Keratinocyte (primary cell): ENCODE measurements at regions not wholly inside any gene's neighbourhood (a gene's known extent, or its start where the extent isn't known, plus 50 kb on each side); places are given as distances from the start of the nearest gene placed in this dataset.

Experiments
- EZH2 ChIP-seq: IDR thresholded peaks from one replicate; pipeline ENCODE4 v1.6.1; 2012; ENCODE audit warnings: inconsistent platforms, mild to moderate bottlenecking, low read length, moderate library complexity
- TF ChIP-seq, protein P1 (sequence below), 3 experiments: IDR thresholded peaks in 1 of 3; conservative IDR thresholded peaks in 1 of 3; optimal IDR thresholded peaks in 1 of 3; 2 replicates in 2 of 3; 3 replicates in 1 of 3; pipeline versions ENCODE3 to v1.5.1; 2011; ENCODE audit warnings: low read length in 3 of 3, mild to moderate bottlenecking in 3 of 3, moderate library complexity in 2 of 3, control low read depth in 1 of 3, inconsistent platforms in 1 of 3; ENCODE audit not compliant: insufficient read depth in 2 of 3; ENCODE audit errors: extremely low read depth in 1 of 3

DNA sequence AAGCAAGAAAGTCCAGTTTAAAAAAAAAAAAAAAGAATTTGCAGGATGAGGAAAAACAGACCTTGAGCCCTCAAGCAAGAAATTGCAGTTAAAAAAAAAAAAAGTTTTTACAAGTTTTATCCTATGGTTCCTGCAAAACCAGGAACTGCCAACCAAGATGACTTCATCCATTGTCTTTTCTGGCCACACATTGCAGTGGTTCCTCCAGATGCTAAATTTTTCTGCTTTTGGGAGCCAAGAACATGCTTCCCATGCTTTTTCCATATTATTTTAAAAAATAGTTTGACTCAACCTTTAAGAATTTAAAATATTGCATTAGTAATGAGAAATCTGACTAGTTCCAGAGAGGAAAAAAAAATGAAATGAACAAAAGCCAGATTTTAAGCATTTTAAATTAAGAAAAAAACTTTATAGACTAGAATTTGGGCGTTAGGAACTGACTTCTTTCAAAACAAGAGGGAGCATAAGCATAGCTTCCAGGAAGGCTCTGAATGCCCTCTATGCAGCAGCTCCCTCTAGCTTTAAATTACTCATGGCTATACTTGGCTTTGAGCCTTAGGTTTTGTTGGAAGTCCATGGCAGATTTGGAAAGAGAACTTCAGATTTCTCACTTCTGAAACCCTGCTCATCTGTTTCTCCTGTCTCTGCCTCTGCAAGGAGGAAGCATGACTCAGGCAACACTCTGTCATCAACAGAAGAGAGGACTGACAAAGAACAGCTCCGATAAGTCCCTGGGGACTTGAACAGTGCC lies 124.5 kb downstream of the GPR65 start:
- TF ChIP-seq, protein P1, sequence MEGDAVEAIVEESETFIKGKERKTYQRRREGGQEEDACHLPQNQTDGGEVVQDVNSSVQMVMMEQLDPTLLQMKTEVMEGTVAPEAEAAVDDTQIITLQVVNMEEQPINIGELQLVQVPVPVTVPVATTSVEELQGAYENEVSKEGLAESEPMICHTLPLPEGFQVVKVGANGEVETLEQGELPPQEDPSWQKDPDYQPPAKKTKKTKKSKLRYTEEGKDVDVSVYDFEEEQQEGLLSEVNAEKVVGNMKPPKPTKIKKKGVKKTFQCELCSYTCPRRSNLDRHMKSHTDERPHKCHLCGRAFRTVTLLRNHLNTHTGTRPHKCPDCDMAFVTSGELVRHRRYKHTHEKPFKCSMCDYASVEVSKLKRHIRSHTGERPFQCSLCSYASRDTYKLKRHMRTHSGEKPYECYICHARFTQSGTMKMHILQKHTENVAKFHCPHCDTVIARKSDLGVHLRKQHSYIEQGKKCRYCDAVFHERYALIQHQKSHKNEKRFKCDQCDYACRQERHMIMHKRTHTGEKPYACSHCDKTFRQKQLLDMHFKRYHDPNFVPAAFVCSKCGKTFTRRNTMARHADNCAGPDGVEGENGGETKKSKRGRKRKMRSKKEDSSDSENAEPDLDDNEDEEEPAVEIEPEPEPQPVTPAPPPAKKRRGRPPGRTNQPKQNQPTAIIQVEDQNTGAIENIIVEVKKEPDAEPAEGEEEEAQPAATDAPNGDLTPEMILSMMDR (optimal IDR thresholded peaks at IDR 0.05 in 1 of 3, IDR thresholded peaks at IDR 0.05 in 1 of 3, conservative IDR thresholded peaks at IDR 0.05 in 1 of 3; ENCODE audit: extremely low read depth in 1 of 3, insufficient read depth in 2 of 3, low read length in 3 of 3), result peak in 1 of 3 experiments; percentile 15
- no peak for TF ChIP-seq EZH2
